H9 (cell line): ENCODE measurements at regions not wholly inside any gene's neighbourhood (a gene's known extent, or its start where the extent isn't known, plus 50 kb on each side); places are given as distances from the start of the nearest gene placed in this dataset.

Experiments used
- DNase-seq: peaks from one replicate; pipeline ENCODE4 v3.0.0-alpha.2; 2017
- H2AFZ ChIP-seq: one replicate; pipeline ENCODE4 v1.6.1; 2013; ENCODE audit warnings: mild to moderate bottlenecking, low read length, control low read depth, moderate library complexity
- H2AK5ac ChIP-seq: 2 replicates; pipeline ENCODE4 v1.6.1; 2013; ENCODE audit warnings: low read length, control low read depth, mixed read lengths; ENCODE audit not compliant: insufficient read length
- H2BK120ac ChIP-seq: one replicate; pipeline ENCODE4 v1.6.1; 2013; ENCODE audit warnings: low read depth, mild to moderate bottlenecking, low read length, control low read depth, inconsistent platforms; ENCODE audit not compliant: poor library complexity, severe bottlenecking
- H2BK12ac ChIP-seq: 2 replicates; pipeline ENCODE4 v1.6.1; 2013; ENCODE audit warnings: low read length, control low read depth, mixed read lengths, low read depth; ENCODE audit not compliant: insufficient read length
- H2BK15ac ChIP-seq: 2 replicates; pipeline ENCODE4 v1.6.1; 2013; ENCODE audit warnings: low read depth, low read length, control low read depth
- H2BK20ac ChIP-seq: one replicate; pipeline ENCODE4 v1.6.1; 2013; ENCODE audit warnings: low read depth, mild to moderate bottlenecking, low read length, control low read depth, inconsistent platforms; ENCODE audit not compliant: poor library complexity, severe bottlenecking
- H2BK5ac ChIP-seq: 2 replicates; pipeline ENCODE4 v1.6.1; 2013; ENCODE audit warnings: low read length, control low read depth, mixed read lengths; ENCODE audit not compliant: insufficient read length
- H3K14ac ChIP-seq: 2 replicates; pipeline ENCODE4 v1.6.1; 2013; ENCODE audit warnings: low read length, control low read depth; ENCODE audit not compliant: insufficient read depth
- H3K18ac ChIP-seq: 2 replicates; pipeline ENCODE4 v1.6.1; 2013; ENCODE audit warnings: low read depth, mild to moderate bottlenecking, mixed read lengths, low read length, control low read depth; ENCODE audit not compliant: insufficient read length
- H3K23ac ChIP-seq: 2 replicates; pipeline ENCODE4 v1.6.1; 2013; ENCODE audit warnings: low read length, control low read depth, mixed read lengths, low read depth; ENCODE audit not compliant: insufficient read length
- H3K23me2 ChIP-seq: 2 replicates; pipeline ENCODE4 v1.6.1; 2013; ENCODE audit warnings: low read depth, mild to moderate bottlenecking, mixed read lengths, low read length, control low read depth; ENCODE audit not compliant: insufficient read length, poor library complexity, severe bottlenecking
- H3K27ac ChIP-seq: 2 replicates; pipeline ENCODE4 v1.5.1; 2013; ENCODE audit warnings: low read length, control low read depth, mixed read lengths, low read depth; ENCODE audit not compliant: insufficient read length
- H3K27me3 ChIP-seq: 2 replicates; pipeline ENCODE4 v1.6.1; 2013; ENCODE audit warnings: low read length, control low read depth, inconsistent platforms; ENCODE audit not compliant: insufficient read depth
- H3K4ac ChIP-seq: 2 replicates; pipeline ENCODE4 v1.6.1; 2013; ENCODE audit warnings: low read depth, mild to moderate bottlenecking, control low read depth, inconsistent platforms, low read length, moderate library complexity
- H3K4me1 ChIP-seq: 2 replicates; pipeline ENCODE4 v1.6.1; 2013; ENCODE audit warnings: low read length, control low read depth, inconsistent platforms; ENCODE audit not compliant: insufficient read depth
- H3K4me2 ChIP-seq: 2 replicates; pipeline ENCODE4 v1.6.1; 2013; ENCODE audit warnings: low read length, control low read depth, mixed read lengths; ENCODE audit not compliant: insufficient read length, insufficient read depth
- H3K56ac ChIP-seq: 2 replicates; pipeline ENCODE4 v1.6.1; 2013; ENCODE audit warnings: low read depth, mild to moderate bottlenecking, mixed read lengths, low read length, control low read depth; ENCODE audit not compliant: insufficient read length
- H3K79me1 ChIP-seq: 2 replicates; pipeline ENCODE4 v1.6.1; 2013; ENCODE audit warnings: low read depth, mild to moderate bottlenecking, moderate library complexity, low read length, control low read depth, inconsistent platforms; ENCODE audit not compliant: insufficient read depth, poor library complexity, severe bottlenecking
- H3K79me2 ChIP-seq: 2 replicates; pipeline ENCODE4 v1.6.1; 2013; ENCODE audit warnings: low read length, control low read depth, inconsistent platforms; ENCODE audit not compliant: insufficient read depth
- H3K9ac ChIP-seq: 2 replicates; pipeline ENCODE4 v1.6.1; 2013; ENCODE audit warnings: low read length, control low read depth, mixed read lengths; ENCODE audit not compliant: insufficient read length; ENCODE audit errors: extremely low read depth
- H3K9me3 ChIP-seq: one replicate; pipeline ENCODE4 v1.6.1; 2013; ENCODE audit warnings: low read depth, low read length, inconsistent platforms; ENCODE audit not compliant: control insufficient read depth
- H3T11ph ChIP-seq: one replicate; pipeline ENCODE4 v1.6.1; 2013; ENCODE audit warnings: mild to moderate bottlenecking, low read length, control low read depth, inconsistent platforms
- H4K20me1 ChIP-seq: one replicate; pipeline ENCODE4 v1.6.1; 2013; ENCODE audit not compliant: control insufficient read depth, insufficient read length, insufficient read depth
- H4K5ac ChIP-seq: 2 replicates; pipeline ENCODE4 v1.6.1; 2013; ENCODE audit warnings: low read depth, mild to moderate bottlenecking, mixed read lengths, low read length, control low read depth; ENCODE audit not compliant: insufficient read length
- H4K8ac ChIP-seq: replicated peaks from 2 replicates; pipeline ENCODE4 v1.6.1; 2013; ENCODE audit warnings: low read length, control low read depth, mixed read lengths, low read depth; ENCODE audit not compliant: insufficient read length
- H4K91ac ChIP-seq: 2 replicates; pipeline ENCODE4 v1.6.1; 2013; ENCODE audit warnings: low read depth, mild to moderate bottlenecking, moderate library complexity, mixed read lengths, low read length, control low read depth; ENCODE audit not compliant: insufficient read length
- H3K27ac Mint-ChIP-seq, 3 experiments: 2 replicates in 2 of 3; 3 replicates in 1 of 3; pipeline ENCODE4 v1.8.0; 2020 to 2021; ENCODE audit warnings: mixed read lengths in 3 of 3, mild to moderate bottlenecking in 1 of 3, moderate library complexity in 1 of 3
- H3K27me3 Mint-ChIP-seq: 2 replicates; pipeline ENCODE4 v1.8.0; 2021; ENCODE audit warnings: low read depth, mild to moderate bottlenecking, moderate library complexity, mixed read lengths
- H3K36me3 Mint-ChIP-seq, 3 experiments: 2 replicates in 2 of 3; 3 replicates in 1 of 3; pipeline ENCODE4 v1.8.0; 2020 to 2021; ENCODE audit warnings: low read depth in 3 of 3, mixed read lengths in 3 of 3; ENCODE audit not compliant: insufficient read depth in 1 of 3
- H3K4me1 Mint-ChIP-seq, 2 experiments: 2 replicates each; pipeline ENCODE4 v1.8.0; 2020; ENCODE audit warnings: mixed read lengths in 2 of 2
- H3K4me3 Mint-ChIP-seq, 2 experiments: 2 replicates in 1 of 2; 3 replicates in 1 of 2; pipeline ENCODE4 v1.8.0; 2020 to 2021; ENCODE audit warnings: mild to moderate bottlenecking in 2 of 2, mixed read lengths in 2 of 2, moderate library complexity in 1 of 2
- H3K9me3 Mint-ChIP-seq, 2 experiments: 2 replicates in 1 of 2; 3 replicates in 1 of 2; pipeline ENCODE4 v1.8.0; 2020; ENCODE audit warnings: mild to moderate bottlenecking in 2 of 2, mixed read lengths in 2 of 2, moderate library complexity in 1 of 2
- WGBS: extraction: QIAGEN DNeasy Blood & Tissue Kit; methylation state at CpG from one replicate; pipeline ENCODE4 v1.1.7; 2013; ENCODE audit warnings: missing lambda C conversion rate, low lambda C conversion rate, mixed read lengths; ENCODE audit not compliant: insufficient read length; ENCODE audit errors: extremely low coverage; 5-methylcytosine and 5-hydroxymethylcytosine counted together
- TF ChIP-seq, protein P1 (sequence below): fragments of 200-600 bp; sonication (generic); conservative IDR thresholded peaks from 3 replicates; pipeline ENCODE4 v1.8.0; 2021; ENCODE audit warnings: antibody characterized with exemption, mild to moderate bottlenecking

DNA sequence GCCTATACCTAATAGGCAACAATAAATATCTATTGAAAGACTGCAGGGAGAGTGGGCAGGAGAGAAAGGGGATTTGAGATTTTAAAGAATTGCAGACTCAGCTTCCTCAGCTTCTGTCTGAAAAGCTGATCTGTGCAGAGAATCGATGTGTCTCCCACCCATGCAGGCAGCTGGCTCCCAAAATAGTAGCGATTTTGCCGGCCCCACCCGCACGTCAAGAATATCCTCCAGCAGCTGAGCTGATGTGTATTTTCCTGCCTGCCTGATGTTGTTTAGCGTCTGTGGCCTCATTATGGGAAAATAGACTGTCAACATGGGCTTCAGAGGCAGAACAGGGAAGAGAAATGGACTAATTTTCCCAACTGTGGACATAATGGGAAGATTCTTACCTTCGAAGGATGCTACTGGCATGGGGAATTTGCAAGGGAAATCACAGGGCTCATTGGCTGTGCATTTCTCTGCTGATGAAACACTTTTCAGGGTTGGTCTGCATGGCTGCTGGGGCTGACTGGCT, 699.8 kb downstream of the PTPRU start:
- no peak overlapping the region for H3K27ac ChIP-seq
- H3K27me3 ChIP-seq = no peaks in the 10 kb centered on the region
- Mint-ChIP-seq H3K27ac (no peak overlapping the region), H3K9me3 (no peaks in the 10 kb centered on the region), H3K36me3 (no peaks in the 10 kb centered on the region), H3K4me3 (no peak overlapping the region), H3K27me3 (no peaks in the 10 kb centered on the region; the same call in 1 of the 2 replicates), H3K4me1 (peaks cover 33 to 36% of the 10 kb centered on the region in 2 experiments)
- H3K4me1 ChIP-seq = peaks cover 7% of the 10 kb centered on the region; the same call in 1 of the 2 replicates
- no peaks in the 10 kb centered on the region for H3K79me1 ChIP-seq
- H3K23me2 ChIP-seq = no peaks in the 10 kb centered on the region
- H2BK15ac ChIP-seq = no peak overlapping the region
- no peak overlapping the region for H2BK12ac ChIP-seq
- H3K4me2 ChIP-seq = no peak overlapping the region
- no peak for DNase-seq
- H4K91ac ChIP-seq = no peak overlapping the region
- no peak overlapping the region for H3K56ac ChIP-seq
- no peak overlapping the region for H4K8ac ChIP-seq
- H2BK20ac ChIP-seq = no peak overlapping the region
- H2AK5ac ChIP-seq = no peak overlapping the region
- no peak overlapping the region for H2AFZ ChIP-seq
- no peak overlapping the region for H3K23ac ChIP-seq
- H3T11ph ChIP-seq = no peak overlapping the region
- no peak overlapping the region for H2BK120ac ChIP-seq
- H3K79me2 ChIP-seq = no peaks in the 10 kb centered on the region
- no peak overlapping the region for H3K14ac ChIP-seq
- WGBS = no CpG with 5 or more reads among the region's 7 CpGs
- no peak overlapping the region for H2BK5ac ChIP-seq
- no peaks in the 10 kb centered on the region for H4K20me1 ChIP-seq
- H3K9ac ChIP-seq = no peak overlapping the region
- H3K18ac ChIP-seq = no peak overlapping the region
- no peak overlapping the region for H4K5ac ChIP-seq
- no peaks in the 10 kb centered on the region for H3K9me3 ChIP-seq
- TF ChIP-seq, protein P1, sequence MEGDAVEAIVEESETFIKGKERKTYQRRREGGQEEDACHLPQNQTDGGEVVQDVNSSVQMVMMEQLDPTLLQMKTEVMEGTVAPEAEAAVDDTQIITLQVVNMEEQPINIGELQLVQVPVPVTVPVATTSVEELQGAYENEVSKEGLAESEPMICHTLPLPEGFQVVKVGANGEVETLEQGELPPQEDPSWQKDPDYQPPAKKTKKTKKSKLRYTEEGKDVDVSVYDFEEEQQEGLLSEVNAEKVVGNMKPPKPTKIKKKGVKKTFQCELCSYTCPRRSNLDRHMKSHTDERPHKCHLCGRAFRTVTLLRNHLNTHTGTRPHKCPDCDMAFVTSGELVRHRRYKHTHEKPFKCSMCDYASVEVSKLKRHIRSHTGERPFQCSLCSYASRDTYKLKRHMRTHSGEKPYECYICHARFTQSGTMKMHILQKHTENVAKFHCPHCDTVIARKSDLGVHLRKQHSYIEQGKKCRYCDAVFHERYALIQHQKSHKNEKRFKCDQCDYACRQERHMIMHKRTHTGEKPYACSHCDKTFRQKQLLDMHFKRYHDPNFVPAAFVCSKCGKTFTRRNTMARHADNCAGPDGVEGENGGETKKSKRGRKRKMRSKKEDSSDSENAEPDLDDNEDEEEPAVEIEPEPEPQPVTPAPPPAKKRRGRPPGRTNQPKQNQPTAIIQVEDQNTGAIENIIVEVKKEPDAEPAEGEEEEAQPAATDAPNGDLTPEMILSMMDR = no peak
- H3K4ac ChIP-seq = no peak overlapping the region
